Fibroblast of mammary gland (primary cell): ENCODE measurements at regions not wholly inside any gene's neighbourhood (a gene's known extent, or its start where the extent isn't known, plus 50 kb on each side); places are given as distances from the start of the nearest gene placed in this dataset.
A peak's percentile ranks its signal among the peaks of the same experiment; 100 is the strongest.

ENCODE experiments used
- DNase-seq: peaks from one replicate; pipeline ENCODE4 v3.0.0-alpha.2; 2010; ENCODE audit warnings: low read depth
- H3K4me3 ChIP-seq: 2 replicates; pipeline ENCODE4 v1.5.1; 2011; ENCODE audit warnings: low read depth, mild to moderate bottlenecking, low read length, moderate library complexity; ENCODE audit not compliant: control insufficient read depth
- TF ChIP-seq, protein P1 (sequence below): conservative IDR thresholded peaks from 2 replicates; pipeline ENCODE4 v1.5.1; 2011; ENCODE audit warnings: low read depth, low read length, inconsistent platforms; ENCODE audit not compliant: control insufficient read depth, insufficient read depth

DNA sequence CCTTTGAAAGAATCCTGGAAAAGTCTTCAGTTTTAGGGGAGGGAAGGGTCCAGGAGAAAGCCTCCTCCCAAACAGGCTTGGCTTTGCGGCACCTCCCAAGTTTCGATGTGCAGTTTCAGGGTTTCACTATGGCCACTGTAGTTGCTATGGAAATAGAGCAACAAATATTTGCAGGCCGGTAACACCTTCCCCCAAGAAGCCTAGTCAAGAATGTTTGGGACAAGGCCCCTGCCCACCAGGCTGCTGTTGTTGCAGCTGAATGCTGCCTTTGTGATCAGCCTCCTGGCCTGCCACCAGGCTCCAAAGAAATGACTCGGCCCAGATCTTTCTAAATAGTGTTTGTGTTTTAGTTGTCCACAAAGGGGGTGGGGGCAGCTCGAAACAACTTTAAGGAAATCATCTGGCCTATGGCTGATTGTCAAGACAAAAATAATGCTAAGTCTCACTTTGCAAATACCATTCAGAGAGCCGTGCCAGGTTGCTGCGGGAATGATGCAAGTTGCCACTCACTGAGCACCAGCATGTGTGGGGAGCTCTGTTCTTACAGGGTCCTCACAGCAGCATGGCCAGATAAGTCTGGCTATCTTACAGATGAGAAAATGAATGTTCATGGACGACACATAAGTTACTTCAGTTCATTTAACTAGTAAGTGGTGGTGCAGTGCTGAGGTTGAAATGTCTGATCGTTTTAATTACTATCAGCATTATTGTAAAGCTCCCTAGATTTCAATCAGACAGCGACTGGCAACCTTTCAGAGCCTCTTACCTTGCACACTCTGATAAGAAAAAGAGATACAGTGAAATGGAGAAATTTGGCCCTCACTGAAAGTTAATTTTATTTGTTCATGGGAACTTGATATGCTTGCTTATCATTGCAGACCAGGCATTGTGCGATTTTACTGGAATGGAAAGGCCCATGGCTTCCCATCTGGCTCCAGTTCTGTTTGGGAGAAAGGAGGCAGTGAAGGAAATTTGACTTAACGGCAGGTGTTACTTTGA, 91.2 kb upstream of the JUN start:
- TF ChIP-seq, protein P1, sequence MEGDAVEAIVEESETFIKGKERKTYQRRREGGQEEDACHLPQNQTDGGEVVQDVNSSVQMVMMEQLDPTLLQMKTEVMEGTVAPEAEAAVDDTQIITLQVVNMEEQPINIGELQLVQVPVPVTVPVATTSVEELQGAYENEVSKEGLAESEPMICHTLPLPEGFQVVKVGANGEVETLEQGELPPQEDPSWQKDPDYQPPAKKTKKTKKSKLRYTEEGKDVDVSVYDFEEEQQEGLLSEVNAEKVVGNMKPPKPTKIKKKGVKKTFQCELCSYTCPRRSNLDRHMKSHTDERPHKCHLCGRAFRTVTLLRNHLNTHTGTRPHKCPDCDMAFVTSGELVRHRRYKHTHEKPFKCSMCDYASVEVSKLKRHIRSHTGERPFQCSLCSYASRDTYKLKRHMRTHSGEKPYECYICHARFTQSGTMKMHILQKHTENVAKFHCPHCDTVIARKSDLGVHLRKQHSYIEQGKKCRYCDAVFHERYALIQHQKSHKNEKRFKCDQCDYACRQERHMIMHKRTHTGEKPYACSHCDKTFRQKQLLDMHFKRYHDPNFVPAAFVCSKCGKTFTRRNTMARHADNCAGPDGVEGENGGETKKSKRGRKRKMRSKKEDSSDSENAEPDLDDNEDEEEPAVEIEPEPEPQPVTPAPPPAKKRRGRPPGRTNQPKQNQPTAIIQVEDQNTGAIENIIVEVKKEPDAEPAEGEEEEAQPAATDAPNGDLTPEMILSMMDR: no peak
- H3K4me3 ChIP-seq: no peak overlapping the region
- peak; percentile 31 for DNase-seq

DNA sequence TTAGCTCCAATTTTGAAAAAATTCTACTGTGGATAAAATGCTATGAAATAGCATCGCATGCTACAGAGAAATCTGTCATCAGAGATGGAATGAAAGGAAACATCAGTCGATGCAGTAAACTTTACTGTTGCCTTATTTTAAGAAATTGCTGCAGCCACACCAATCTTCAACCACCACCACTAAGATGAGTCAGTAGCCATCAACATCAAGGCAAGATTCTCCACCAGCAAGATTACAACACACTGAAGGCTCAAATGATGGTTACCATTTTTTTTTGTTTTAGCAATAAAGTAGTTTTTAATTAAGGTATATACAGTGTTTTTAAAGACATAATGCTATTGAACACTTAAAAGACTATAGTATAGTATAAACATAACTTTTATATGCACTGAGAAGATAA, 95.6 kb upstream of the JUN start:
- no peak overlapping the region for H3K4me3 ChIP-seq
- TF ChIP-seq, protein P1: no peak
- peak; percentile 63 for DNase-seq

DNA sequence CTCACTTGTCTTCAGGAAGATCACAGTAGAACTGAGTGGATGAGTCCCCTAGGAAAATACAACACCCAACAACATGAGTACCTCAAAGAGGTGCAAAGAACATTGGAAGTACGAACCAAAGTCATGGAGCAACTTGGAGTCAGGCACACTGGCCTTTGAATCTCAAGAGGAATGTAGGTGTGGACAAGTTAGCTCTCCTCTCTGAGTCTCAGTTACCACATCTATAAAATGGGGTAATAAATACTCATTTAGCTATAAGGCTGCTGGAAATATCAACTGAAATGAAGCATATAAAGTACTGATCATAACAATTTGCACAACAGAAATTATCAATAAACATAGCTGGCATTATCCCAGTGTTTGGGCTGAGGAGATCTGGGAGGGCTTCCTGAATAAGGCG, 96.7 kb upstream of the JUN start:
- TF ChIP-seq, protein P1: no peak

DNA sequence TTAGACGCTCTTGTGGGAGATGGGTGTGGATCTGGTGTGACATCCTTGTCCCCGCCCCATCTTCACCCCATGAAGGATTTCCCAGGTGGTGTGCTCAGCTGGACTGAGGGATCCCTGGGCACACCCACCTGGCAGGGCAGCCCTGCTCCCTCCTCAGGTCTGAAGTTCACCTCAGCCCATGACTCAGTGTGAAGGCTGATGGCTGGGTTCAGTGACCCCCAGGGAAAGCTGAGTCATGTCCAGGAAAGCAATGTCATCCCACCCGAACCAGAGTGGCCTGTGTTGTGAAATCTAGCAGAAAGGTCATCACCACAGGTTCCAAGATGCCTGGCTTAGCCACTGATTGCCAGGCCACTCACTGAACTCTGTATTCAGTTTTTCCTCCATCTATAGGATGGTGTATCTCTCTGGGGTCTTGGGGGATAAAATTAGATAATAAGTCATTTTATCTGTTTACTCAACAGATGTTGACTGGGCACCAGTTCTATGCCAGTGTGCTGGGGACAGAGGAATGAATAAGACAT, 97.7 kb upstream of the JUN start:
- H3K4me3 ChIP-seq: no peak overlapping the region

More for the DNA sequence above, 96.7 kb upstream of the JUN start:
- DNase-seq: no peak
- H3K4me3 ChIP-seq: no peak overlapping the region

DNA sequence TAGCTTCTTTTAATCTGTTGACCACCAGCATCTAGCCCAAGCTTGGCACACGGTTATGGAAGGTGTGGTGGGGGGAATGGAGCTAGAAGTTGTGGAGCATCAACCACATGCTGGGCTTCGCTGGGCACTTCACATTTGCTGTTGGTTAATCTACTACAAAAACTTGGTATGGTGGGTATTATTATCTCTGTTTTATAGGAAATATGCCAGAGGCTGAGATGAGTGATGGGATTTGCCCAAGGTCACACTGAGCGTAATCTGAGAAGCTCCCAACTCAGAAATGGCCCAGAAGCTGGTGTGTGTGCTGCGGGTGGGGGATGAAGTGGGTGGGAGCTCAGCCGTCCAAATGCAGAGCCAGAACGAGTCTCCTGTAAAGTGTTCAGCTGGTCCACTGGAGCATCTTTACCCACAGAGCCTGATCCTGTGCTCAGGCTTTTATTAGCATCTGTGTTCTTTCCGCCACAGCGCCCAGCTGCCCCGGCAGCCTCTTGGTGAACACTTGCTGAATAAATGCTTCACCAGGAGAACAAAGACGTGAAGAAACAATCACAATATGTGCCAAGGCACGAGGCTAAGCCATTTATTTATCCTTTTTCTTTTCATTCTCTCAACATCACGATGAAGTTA, 98.6 kb upstream of the JUN start:
- TF ChIP-seq, protein P1: no peak
- DNase-seq: no peak
- H3K4me3 ChIP-seq: no peak overlapping the region

More for the DNA sequence above, 97.7 kb upstream of the JUN start:
- TF ChIP-seq, protein P1: no peak
- peak; percentile 94 for DNase-seq

DNA sequence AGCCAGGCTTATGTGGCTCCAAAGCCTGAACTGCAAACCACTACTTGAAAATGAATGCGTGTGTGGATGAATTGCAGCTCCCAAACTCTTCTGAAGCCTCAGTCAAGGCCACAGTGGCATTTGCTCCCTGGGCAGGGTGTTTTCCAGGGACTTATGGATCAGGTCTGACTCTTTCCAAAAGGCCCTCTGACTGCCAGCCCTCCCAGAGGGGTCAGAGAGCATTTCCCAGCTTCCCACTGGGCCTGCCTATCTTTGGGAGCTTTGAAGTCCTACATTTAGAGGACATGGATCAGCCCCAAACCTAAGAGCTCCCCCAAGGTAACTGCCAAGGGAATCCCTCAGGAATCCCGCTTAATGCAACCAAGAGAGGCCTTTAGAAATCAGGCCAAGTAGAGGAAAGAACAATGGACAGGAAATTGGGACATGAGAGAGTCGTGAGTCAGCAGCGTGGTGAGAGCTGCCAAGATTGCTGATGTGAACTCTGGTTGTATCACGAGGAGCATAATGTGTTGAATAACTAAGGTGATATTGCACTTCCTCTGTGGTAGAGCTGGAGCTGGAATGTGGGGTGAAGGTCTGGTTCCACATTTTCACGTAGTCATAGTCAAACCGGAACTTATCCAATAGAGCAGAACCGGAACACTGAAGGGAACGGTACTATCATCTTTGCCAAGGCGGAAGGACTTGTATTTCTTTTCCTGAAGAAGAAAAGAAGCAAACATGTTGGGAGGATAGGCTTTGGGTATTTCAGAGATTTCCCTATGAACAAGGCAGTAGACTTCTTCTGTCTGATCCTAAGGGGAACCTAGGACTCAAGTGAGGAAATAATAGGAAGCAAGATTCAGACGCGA, 99.4 kb upstream of the JUN start:
- TF ChIP-seq, protein P1: no peak
- peak; percentile 99 for DNase-seq
- no peak overlapping the region for H3K4me3 ChIP-seq
